Adipocyte (in vitro differentiated cells): ENCODE measurements at regions not wholly inside any gene's neighbourhood (a gene's known extent, or its start where the extent isn't known, plus 50 kb on each side); places are given as distances from the start of the nearest gene placed in this dataset.
A peak's percentile ranks its signal among the peaks of the same experiment; 100 is the strongest.

ENCODE experiments used
- DNase-seq: peaks from one replicate; pipeline ENCODE4 v3.0.0-alpha.2; 2015; ENCODE audit warnings: low read depth
- H3K27me3 ChIP-seq: replicated peaks from 2 replicates; pipeline ENCODE4 v1.7.0; 2013; ENCODE audit warnings: mild to moderate bottlenecking, low read length, moderate library complexity; ENCODE audit not compliant: control insufficient read depth, insufficient read depth
- H3K36me3 ChIP-seq: 2 replicates; pipeline ENCODE4 v1.7.0; 2013; ENCODE audit warnings: low read length, mild to moderate bottlenecking, moderate library complexity; ENCODE audit not compliant: control insufficient read depth, insufficient read depth, severe bottlenecking
- H3K4me1 ChIP-seq: 2 replicates; pipeline ENCODE4 v1.7.0; 2013; ENCODE audit warnings: mild to moderate bottlenecking, low read length, moderate library complexity; ENCODE audit not compliant: control insufficient read depth, insufficient read depth
- H3K4me3 ChIP-seq: 2 replicates; pipeline ENCODE4 v1.7.0; 2013; ENCODE audit warnings: mild to moderate bottlenecking, low read length, moderate library complexity
- H3K9ac ChIP-seq: 2 replicates; pipeline ENCODE4 v1.7.0; 2013; ENCODE audit warnings: mild to moderate bottlenecking, low read length, moderate library complexity
- H3K9me3 ChIP-seq: 2 replicates; pipeline ENCODE4 v1.7.0; 2013; ENCODE audit warnings: mild to moderate bottlenecking, low read length, moderate library complexity; ENCODE audit not compliant: control insufficient read depth

DNA sequence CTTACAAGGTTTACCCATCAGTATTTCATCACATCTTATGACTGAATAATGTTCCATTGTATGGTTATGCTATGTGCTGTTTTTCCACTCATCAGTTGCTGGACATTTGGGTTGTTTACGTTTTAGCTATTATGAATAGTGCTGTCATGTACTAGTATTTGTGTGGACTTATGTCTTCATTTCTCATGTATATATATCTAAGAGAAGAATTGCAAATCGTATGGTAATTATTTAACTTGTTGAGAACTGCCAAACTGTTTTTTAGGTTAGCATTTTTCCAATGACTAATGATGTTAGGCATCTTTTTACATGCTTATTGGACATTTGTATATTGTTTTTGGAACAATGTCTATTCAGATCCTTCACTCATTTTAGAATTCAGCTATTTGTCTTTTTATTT lies 368.3 kb downstream of the LMO7 start:
- Histone ChIP-seq H3K36me3 (no peaks in the 10 kb centered on the region), H3K4me3 (no peak overlapping the region), H3K27me3 (no peaks in the 10 kb centered on the region)

DNA sequence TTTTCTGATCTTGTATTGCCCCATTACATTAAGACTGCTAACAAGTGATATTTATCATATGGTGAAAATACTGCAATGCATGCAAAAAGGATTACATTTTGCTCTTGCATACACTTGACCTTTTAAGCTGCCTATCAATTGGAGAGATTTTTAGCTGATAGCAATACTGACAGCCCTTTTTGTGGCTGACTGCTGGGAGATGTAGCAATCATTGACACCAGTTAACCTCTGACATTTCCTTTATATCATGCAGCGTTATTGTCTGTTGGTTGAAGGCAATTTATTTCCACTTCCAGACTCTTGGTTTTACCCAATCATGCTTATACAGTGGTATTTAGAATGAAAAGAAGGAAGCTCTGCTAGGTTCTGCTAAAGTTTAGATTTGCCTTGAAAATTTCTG lies 364.0 kb downstream of the LMO7 start:
- Histone ChIP-seq H3K9ac (no peak overlapping the region), H3K27me3 (no peaks in the 10 kb centered on the region), H3K9me3 (no peaks in the 10 kb centered on the region), H3K4me1 (peaks cover 4% of the 10 kb centered on the region), H3K4me3 (no peak overlapping the region), H3K36me3 (no peaks in the 10 kb centered on the region)
- no peak for DNase-seq

More for the DNA sequence above, 368.3 kb downstream of the LMO7 start:
- Histone ChIP-seq H3K9ac (no peak overlapping the region), H3K9me3 (no peaks in the 10 kb centered on the region), H3K4me1 (peaks cover 5% of the 10 kb centered on the region)
- DNase-seq = peak; percentile 67

DNA sequence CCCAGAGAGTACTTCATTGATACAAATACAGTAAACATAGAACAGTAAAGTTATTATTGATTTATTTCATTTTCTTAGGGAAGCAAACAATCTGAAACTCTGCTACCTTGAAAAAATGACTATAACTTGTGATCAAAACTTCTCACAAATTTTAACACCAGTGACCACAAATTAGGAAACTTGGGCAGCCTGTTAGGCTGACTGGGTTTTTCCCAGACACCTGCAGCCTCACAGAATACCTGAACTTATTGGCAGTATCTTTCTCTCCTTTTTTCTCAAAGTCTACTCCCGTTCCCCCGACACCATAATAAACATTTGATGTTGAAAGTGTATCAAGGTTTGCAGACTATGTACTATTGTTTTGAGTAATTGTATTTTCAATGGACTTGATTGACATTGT lies 360.5 kb downstream of the LMO7 start:
- no peaks in the 10 kb centered on the region for H3K4me1 ChIP-seq
- no peaks in the 10 kb centered on the region for H3K36me3 ChIP-seq
- no peaks in the 10 kb centered on the region for H3K27me3 ChIP-seq
- no peak overlapping the region for H3K9ac ChIP-seq
- no peak overlapping the region for H3K4me3 ChIP-seq
- no peaks in the 10 kb centered on the region for H3K9me3 ChIP-seq
- no peak for DNase-seq

DNA sequence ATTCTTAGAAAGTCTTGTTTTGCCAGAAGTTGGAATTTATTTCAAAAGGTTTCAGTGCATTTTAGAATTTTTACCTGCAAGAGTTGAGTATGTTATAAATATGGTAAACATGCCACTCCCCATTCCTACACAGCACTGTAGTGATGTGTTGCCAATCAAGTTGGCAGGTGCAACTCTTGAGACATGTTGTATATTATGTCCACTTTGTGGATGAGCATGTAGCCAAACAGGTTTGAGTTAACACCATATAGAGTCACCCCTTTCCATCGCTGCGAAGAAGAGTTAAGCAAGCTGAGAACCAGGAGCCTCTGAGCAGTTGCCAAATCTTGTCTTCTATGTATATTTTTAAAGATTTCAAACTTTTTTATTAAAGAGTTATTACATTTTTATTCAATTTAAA lies 359.8 kb downstream of the LMO7 start:
- Histone ChIP-seq H3K36me3 (no peaks in the 10 kb centered on the region), H3K9ac (no peak overlapping the region), H3K4me3 (no peak overlapping the region), H3K9me3 (no peaks in the 10 kb centered on the region), H3K4me1 (no peaks in the 10 kb centered on the region), H3K27me3 (no peaks in the 10 kb centered on the region)
- DNase-seq = no peak

DNA sequence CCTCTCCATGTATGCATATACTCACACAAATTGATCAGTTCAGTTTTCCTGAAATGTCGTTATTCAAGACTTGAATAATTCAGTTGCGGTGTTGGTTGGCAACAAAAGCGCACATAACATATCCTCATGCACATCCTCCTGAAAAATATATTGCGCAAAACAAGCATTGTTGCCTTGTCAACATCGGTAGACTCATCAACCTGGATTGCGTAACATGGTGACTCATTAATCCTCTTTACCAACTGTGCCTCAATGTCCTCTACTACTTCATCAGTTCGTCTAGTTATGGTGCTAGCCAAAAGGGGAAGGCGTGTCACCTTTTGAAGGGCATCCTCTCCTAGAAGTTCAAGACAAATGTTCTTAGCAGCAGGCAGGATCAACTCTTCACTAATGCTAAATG lies 357.7 kb downstream of the LMO7 start:
- Histone ChIP-seq H3K27me3 (no peaks in the 10 kb centered on the region), H3K4me3 (no peak overlapping the region), H3K36me3 (no peaks in the 10 kb centered on the region), H3K9me3 (no peaks in the 10 kb centered on the region), H3K9ac (no peak overlapping the region), H3K4me1 (no peaks in the 10 kb centered on the region)
- DNase-seq = no peak

DNA sequence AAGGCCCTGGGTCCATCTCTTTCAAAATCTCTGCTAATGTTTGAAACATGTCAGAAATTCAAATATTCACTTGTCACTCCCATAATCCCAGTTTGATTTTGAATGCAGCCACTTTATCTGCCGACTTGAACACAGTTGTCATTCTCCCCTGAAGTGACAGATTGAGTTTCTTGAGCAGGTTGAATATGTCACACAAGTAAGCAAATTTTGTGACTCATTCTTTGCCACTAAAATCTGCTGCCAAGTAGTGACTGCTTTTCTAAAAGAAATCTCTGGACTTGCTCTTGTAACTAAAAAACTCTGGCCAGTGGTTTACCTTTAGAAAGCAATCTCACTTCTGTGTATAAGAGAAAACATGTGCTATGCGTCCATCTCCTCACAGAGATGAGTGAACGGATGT lies 357.1 kb downstream of the LMO7 start:
- Histone ChIP-seq H3K9me3 (no peaks in the 10 kb centered on the region), H3K4me1 (no peaks in the 10 kb centered on the region)
- DNase-seq = no peak

DNA sequence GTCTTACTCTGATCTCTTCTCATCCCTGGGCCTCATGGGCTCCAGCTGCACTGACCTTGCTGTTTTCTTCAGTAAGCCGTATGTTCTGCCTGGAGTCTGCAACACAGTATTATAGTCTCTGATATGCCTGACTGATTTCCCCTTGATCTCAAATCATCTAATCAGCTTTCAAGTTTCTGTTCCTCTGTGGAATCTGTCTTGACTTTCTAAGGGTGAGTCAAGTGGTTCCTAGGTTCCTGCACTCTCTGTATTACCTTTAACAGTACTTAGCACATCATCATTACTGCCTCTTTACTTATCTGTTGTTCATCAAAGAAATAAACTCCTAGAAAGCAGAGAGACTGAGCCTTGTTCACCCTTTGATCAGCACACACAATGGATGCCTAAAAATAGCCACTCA lies 350.7 kb downstream of the LMO7 start:
- DNase-seq = no peak
- no peaks in the 10 kb centered on the region for H3K27me3 ChIP-seq
- no peak overlapping the region for H3K4me3 ChIP-seq
- H3K9me3 ChIP-seq = no peaks in the 10 kb centered on the region
- no peak overlapping the region for H3K9ac ChIP-seq
- no peaks in the 10 kb centered on the region for H3K4me1 ChIP-seq
- no peaks in the 10 kb centered on the region for H3K36me3 ChIP-seq

More for the DNA sequence above, 357.1 kb downstream of the LMO7 start:
- H3K36me3 ChIP-seq = no peaks in the 10 kb centered on the region
- H3K4me3 ChIP-seq = no peak overlapping the region
- no peak overlapping the region for H3K9ac ChIP-seq
- H3K27me3 ChIP-seq = no peaks in the 10 kb centered on the region

DNA sequence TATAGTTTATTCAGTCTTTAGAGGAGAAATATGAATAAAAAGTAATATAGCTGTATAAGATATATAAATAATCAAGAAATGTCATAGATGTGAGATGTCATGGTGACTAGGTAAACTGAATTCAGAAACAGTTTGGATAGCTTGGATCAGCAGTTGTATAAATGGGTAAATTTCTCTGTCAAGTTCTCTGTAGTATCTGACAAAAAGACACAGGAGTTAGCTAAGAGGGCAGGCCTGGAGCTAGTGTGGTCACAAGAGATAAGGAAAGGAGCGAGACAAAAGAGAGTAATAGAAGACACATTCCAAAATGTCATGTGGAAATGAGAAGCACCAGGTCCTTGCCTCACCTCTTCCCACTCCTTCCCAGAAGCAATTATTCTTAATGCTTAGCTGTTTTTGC lies 349.0 kb downstream of the LMO7 start:
- Histone ChIP-seq H3K9ac (no peak overlapping the region), H3K4me3 (no peak overlapping the region), H3K27me3 (no peaks in the 10 kb centered on the region), H3K4me1 (no peaks in the 10 kb centered on the region), H3K36me3 (no peaks in the 10 kb centered on the region), H3K9me3 (no peaks in the 10 kb centered on the region)
- no peak for DNase-seq

DNA sequence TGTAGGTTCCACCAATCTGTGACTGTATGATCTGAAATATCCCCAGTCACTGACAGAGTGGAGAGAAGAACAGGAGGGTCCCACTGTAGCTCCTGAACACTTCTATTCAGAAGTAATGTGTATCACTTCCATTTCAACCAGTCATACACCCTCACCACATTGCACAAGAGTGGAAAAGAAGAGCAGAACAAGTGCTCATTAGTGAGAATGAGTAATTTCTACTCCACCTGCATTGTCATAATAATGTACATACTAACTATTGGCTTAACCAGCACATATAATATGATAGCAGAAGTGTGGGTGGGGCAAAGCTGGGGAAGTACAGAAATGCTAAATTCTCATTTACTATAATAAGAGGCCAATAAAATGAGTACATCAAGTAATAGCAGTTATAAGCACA lies 342.7 kb downstream of the LMO7 start:
- Histone ChIP-seq H3K4me1 (no peaks in the 10 kb centered on the region), H3K27me3 (no peaks in the 10 kb centered on the region), H3K4me3 (no peak overlapping the region), H3K9ac (no peak overlapping the region), H3K9me3 (no peaks in the 10 kb centered on the region), H3K36me3 (no peaks in the 10 kb centered on the region)
- DNase-seq = no peak

DNA sequence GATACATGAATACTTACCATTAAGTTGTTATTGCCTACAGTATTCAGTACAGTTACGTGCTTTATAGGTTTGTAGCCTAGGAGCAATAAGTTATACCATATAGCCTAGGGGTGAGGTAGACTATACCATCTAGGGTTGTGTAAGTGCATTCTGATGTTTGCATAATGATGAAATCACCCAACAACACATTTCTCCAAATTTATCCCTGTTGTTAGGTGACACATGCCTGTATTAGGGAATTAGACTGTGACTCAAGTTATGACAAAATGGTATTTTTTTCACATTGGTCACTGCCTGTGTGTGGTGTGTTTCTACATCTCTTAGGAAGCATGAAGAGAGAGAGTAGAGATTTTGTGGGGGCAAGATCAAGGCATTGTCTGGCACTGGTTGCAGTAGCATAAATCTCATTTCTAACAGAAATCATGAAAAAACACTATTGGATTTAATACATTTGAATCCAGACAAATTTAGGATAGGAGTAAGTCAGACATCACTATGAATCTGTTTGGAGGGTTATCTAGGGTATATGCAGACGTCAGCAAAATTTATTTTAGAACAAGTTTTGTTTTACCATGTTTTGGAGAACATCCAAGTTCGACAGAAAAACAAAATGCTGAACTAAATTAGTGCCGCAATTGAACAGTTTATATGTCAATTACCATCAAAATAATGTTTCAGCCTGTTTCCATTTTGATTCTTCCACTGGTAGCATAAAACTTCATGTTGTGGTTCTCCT lies 332.1 kb downstream of the LMO7 start:
- no peaks in the 10 kb centered on the region for H3K27me3 ChIP-seq
- no peaks in the 10 kb centered on the region for H3K9me3 ChIP-seq
- H3K9ac ChIP-seq = no peak overlapping the region
- no peaks in the 10 kb centered on the region for H3K36me3 ChIP-seq
- no peak overlapping the region for H3K4me3 ChIP-seq
- DNase-seq = peak; percentile 40
- H3K4me1 ChIP-seq = no peaks in the 10 kb centered on the region

DNA sequence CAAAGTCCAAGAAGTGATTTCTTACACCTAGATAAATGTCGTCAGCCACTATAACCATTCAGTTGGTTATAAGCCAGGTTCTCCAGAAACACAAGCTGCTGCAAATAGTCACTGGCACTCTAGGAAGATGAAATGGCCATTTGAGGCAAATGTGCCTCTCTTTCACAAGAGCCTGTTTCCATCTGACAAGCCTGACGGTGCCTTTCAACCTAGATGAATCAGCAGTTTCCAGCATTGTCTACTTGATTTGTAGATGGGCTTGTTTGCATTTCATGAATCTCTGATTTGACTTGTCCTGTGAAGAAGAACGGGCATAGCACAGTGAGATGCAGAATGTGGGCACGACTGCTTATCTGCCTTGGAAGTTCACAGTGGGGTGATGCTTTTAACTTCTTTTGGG lies 327.2 kb downstream of the LMO7 start:
- no peaks in the 10 kb centered on the region for H3K9me3 ChIP-seq
- H3K4me1 ChIP-seq = no peaks in the 10 kb centered on the region
- no peak overlapping the region for H3K9ac ChIP-seq
- H3K36me3 ChIP-seq = no peaks in the 10 kb centered on the region
- H3K4me3 ChIP-seq = no peak overlapping the region
- no peaks in the 10 kb centered on the region for H3K27me3 ChIP-seq
- peak; percentile 2 for DNase-seq

DNA sequence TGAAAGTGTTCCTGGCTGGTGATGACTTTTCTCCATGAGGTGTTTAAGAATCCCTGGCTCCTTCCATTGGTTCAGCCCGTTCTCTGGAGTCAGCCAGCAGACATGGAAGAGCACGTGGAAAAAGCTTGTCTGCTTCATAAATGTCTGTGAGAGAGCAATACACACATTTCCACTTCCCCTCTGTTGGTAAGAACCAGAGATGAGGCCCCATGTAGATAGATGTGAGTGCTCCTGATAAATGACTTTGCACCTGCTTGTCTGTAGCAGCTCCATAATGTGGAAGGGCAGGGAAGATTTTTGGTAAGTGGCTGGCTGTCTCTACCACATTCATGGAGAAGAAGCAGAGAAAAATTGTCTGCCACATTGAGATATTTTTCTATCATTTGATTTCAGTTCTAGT lies 325.8 kb downstream of the LMO7 start:
- DNase-seq = no peak
- Histone ChIP-seq H3K9me3 (no peaks in the 10 kb centered on the region), H3K4me3 (no peak overlapping the region), H3K36me3 (no peaks in the 10 kb centered on the region), H3K4me1 (no peaks in the 10 kb centered on the region), H3K9ac (no peak overlapping the region), H3K27me3 (no peaks in the 10 kb centered on the region)
